ENCODE measurements at regions not wholly inside any gene's neighbourhood (a gene's known extent, or its start where the extent isn't known, plus 50 kb on each side); places are given as distances from the start of the nearest gene placed in this dataset.

DNA sequence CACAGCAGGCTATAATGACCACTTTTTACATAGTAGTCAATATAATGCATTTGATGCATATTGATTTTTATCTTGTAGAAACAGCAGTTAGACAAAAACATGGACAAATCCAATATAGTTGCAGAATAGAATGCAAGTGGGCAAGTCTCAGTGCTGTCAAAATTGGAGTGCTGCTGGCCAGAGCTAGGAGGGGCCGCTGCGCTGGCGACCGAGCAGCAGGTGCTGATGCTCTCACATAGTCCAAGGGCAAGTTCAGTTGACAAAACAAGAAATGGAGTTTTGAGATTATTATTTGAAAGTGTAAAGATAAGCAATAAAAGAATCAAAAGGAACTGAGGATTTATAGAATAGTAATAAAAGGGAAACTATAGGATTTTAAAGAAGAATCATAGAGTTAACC lies 60.6 kb upstream of the CDK20 start:
- TF ChIP-seq POLR2A (IDR thresholded peaks at IDR 0.05), result no peak
- TF ChIP-seq, protein P1, sequence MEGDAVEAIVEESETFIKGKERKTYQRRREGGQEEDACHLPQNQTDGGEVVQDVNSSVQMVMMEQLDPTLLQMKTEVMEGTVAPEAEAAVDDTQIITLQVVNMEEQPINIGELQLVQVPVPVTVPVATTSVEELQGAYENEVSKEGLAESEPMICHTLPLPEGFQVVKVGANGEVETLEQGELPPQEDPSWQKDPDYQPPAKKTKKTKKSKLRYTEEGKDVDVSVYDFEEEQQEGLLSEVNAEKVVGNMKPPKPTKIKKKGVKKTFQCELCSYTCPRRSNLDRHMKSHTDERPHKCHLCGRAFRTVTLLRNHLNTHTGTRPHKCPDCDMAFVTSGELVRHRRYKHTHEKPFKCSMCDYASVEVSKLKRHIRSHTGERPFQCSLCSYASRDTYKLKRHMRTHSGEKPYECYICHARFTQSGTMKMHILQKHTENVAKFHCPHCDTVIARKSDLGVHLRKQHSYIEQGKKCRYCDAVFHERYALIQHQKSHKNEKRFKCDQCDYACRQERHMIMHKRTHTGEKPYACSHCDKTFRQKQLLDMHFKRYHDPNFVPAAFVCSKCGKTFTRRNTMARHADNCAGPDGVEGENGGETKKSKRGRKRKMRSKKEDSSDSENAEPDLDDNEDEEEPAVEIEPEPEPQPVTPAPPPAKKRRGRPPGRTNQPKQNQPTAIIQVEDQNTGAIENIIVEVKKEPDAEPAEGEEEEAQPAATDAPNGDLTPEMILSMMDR (IDR thresholded peaks at IDR 0.05), result no peak

Measured in adrenal gland (tissue), 5 donors.